ENCODE measurements at regions not wholly inside any gene's neighbourhood (a gene's known extent, or its start where the extent isn't known, plus 50 kb on each side); places are given as distances from the start of the nearest gene placed in this dataset.
"Not testable (repeated sequence)": the region's sequence is repeated elsewhere in the genome, so short reads cannot be mapped to it uniquely, and the experiment has no call there.

GRCh38 chr4:98828801-98829200, 100.1 kb downstream of the EIF4E start:
- no peak for DNase-seq

- DNase-seq, result no peak
These were observed 101.3 kb downstream of the EIF4E start for GRCh38 chr4:98827661-98828060.

DNA sequence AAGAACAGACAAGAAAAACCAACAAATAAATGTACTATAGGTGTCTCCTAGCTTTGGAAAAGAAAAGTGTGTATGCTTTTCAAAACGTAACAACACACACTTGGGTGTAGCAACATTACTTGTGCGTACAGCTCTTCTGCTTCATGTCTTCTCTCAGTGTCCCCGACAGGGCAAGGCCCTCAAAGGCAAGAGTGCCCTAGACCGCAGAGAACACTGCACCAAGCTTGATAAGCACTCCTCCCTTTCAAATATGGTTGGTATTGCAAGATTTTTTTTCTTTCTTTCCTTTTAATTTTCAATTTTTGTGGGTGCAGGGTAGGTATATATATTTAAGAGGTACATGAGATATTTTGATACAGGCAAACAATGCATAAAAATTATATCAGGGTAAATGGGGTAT, 106.8 kb downstream of the EIF4E start:
- no peak for DNase-seq

DNA sequence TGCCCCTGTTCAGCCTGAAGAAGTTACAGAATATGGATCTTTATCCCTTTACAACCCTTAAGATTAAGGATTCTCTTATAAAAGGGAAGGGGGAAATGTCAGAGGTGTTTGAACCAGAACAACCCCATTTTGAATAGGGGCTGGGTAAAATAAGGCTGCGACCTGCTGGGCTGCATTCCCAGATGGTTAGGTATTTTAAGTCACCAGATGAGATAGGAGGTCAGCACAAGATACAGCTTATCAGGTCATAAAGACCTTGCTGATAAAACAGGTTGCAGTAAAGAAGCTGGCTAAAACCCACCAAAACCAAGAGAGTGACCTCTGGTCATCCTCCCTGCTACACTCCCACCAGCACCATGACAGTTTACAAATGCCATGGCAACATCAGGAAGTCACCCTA, 110.8 kb downstream of the EIF4E start:
- DNase-seq, result not testable (repeated sequence)

GRCh38 chr4:98816816-98817215, 112.1 kb downstream of the EIF4E start:
- no peak for DNase-seq

DNA sequence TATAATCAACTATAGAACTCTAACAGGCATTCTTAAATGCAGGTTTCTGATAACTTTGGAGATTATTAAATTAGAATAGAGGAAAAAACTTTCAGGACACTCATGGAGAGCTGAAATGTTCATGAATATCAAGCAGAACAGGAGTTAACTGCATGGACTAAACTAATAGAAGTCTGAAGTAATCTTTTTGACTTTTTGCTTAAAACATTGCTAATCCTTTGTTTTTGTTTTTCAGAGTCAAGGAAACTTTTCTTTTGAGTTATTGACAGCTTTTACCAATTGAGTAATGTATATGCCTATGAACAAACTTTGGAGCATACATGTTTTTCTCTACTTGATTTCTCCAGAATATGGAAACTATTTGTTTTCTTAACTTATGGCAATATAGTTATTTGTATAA, 112.5 kb downstream of the EIF4E start:
- no peak for DNase-seq

GRCh38 chr4:98804403-98804802, 124.5 kb downstream of the EIF4E start:
- no peak for DNase-seq

- DNase-seq, result no peak
These were observed 125.7 kb downstream of the EIF4E start for GRCh38 chr4:98803251-98803650.

GRCh38 chr4:98802770-98803198, 126.1 kb downstream of the EIF4E start:
- DNase-seq, result no peak

DNA sequence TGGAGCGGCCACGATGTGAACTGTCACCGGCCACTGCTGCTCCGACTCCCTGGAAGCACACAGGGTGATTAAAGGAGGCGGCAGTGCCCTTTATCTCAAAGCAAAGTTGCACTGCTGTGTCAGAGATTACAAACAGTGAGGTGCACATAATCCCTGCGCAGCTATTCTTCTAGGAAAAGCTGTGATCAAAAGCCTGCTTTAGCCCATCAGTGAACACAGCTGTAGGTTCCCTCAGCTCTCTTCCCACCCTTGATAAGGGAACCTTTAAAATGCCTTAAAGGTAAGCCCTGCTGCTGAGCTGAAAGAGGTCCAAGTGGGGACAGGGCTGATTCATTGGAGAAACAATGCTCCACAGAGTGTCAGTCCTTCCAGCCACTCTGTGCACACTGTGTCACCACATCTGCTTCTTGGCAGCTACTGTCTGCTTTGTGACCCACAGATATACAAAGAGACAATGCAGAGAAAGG, 127.6 kb downstream of the EIF4E start:
- no peak for DNase-seq

GRCh38 chr4:98796991-98797390, 131.9 kb downstream of the EIF4E start:
- DNase-seq, result no peak

- DNase-seq, result no peak
These were observed 134.2 kb downstream of the EIF4E start for GRCh38 chr4:98794565-98795205.

DNA sequence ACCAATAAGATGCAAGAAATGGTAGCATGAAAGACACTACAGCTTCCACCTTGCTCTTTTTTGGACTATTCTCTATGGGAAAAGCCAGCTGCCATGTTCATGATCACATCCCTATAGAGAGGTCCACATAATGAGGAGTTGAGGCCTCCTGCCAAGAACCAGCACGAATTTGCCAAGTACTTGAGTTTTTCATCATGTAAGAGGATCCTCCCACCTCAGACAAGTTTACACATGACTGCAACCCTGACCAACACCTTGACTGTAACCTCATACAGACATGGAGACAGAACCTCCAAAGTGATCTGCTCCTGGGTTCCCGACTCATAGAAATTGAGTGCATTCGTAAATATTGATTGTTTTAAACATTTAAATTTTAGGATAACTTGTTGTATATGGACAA, 135.2 kb upstream of the TSPAN5 start:
- no peak for DNase-seq

- no peak for DNase-seq
These were observed 128.5 kb upstream of the TSPAN5 start for GRCh38 chr4:98786866-98787265.

DNA sequence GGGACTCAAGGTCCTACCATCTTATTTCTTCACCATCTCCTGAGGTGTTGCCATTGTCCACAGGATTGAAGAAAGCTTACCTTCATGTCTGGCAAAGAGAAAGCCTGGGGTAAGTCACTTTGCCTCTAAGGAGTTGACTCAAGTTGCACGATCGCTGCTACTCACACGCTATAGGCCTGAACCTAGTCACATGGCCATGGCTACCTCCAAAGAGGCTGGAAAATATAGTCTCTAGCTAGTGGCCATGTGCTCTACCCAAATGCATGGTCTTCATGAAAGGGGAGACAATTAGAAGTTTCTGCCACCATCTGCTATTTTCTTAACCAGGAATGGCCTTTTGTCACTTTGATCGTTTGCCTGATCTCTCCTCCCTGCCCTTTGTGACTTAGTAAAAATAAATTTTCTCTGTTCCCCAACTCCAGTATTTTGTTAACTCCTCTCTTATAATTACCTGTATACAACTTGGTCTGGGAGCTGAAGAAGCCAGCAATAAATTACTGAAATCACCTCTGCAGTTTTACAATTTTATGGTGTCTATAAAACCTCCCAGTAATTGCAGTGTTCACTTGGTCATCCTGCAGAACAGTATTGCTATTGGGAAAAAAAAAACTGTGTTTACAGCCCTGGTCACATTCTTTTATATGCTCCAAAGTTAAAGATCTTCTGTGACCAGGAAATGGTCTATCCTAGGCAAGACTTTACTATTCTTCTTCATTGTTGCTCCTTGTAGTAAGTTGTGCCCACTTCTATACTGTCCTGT, 126.7 kb upstream of the TSPAN5 start:
- no peak for DNase-seq

DNA sequence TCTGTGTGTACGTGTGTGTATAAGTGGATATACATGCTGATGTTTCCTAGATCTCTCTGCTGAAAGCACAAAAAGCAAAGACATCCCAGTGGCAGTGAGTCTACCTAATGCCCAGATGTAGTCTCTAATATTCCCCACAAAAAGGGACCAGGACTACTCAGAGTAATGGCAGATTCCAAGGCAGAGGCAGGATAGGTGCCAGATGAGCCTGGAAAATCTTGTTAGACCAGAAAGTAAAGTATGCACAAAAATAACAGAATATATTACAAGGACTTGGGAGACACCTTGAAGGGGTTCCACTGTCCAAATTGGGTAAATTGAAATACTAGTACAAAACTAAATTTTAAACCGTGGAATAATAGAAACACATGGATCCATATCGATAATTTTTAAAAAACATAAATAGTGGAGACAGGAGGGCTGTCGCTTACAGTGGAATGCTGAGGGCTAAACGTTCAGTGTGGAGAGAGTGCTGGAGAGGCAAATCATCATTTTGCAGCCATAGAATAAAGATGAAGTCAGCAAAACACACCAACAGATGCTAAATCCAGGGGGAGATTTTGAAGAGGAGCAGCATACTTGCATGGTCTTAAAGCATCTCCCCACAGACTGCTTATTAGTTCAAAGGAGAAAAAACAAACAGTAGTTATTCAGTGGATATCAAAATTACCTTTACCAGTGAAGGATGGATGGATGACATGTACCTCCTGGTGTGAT, 123.4 kb upstream of the TSPAN5 start:
- DNase-seq, result no peak

DNA sequence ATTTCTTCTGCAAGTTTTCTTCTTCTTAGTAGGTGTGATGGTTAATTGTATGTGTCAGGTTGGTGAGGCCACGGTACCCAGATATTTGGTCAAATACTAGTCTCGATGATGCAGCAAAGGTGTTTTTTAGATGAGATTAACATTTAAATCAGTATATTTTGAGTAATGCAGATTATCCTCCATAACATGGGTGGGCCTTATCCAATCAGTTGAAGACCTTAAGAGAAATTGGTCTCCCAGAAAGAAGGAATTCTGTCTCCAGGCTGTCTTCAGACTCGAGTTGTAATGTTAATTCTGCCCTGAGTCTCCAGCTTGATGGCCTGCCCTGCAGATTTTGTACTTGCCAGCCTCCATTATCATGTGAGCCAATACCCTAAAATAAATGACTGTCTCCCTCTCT, 122.5 kb upstream of the TSPAN5 start:
- no peak for DNase-seq

DNA sequence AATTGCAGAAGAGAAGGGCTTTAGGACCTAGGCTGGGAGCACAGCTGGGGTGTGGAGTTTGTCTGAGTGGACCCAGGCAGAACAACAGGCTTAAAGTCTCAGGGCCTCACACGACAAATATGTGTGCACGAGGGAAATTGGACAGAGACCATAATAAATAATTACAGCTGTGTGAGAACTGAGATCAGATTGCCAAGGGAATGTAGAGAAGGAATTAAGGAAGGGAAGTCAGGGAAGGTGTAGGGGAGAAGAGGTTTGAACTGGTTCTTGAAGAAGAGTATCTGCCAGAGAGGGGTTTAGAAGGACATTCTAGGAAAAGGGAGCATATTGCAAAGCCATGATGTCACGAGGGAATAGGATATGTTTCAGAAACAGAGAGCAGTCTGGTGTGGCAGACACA, 120.7 kb upstream of the TSPAN5 start:
- no peak for DNase-seq

- DNase-seq, result no peak
These were observed 119.8 kb upstream of the TSPAN5 start for GRCh38 chr4:98778206-98778605.

- DNase-seq, result no peak
These were observed 117.3 kb upstream of the TSPAN5 start for GRCh38 chr4:98775672-98776071.

GRCh38 chr4:98773638-98774037, 115.2 kb upstream of the TSPAN5 start:
- no peak for DNase-seq

DNA sequence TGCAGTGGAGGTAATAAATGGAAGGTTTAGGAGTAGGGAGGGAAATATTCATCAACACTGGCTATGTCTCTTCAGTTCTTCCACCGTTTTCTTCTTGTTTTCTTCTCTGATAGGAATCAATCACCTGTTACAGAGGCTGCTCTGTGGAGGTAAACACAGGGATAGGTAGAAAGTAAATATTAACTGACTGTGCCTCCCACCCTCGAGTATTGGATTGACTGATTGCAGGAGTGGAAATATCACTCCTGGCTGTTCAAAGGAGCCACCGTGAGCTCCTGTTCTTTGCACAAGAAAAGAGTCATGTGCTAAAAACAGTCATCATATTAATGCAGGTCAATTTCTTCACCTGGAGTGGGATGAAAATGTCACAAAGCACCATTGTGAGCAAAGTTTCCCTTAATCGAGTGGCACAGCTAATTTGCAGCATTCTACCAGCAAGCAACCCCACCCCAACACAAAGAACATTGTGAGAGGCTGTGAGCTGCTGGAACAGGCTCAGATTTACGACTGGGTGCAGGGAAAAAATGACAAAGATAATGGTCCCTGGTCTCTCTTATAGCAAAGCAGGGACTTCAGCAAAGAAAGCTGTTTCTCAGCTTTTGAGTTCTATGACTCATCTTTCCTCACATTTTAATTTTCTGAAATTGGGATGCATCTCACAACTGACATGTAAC, 113.7 kb upstream of the TSPAN5 start:
- DNase-seq, result no peak

DNA sequence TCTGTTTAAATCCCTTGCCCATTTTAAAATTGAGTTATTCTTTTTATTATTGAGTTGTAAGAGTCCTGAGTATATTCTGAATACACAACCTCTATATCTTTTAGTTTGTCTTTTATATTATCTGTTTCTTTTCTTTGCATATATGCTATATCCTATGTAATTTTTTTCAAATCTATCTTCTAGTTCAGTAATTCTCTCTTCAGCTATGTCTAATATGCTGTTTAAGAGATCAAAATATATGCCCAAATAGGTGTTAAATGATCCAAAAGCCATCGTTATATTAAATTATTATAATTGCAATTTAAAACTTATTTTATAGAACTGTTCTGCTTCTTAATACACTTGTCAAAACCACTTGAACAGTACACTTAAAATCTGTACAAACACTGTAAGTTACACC, 107.4 kb upstream of the TSPAN5 start:
- no peak for DNase-seq
